SK-N-MC (cell line): ENCODE measurements at regions not wholly inside any gene's neighbourhood (a gene's known extent, or its start where the extent isn't known, plus 50 kb on each side); places are given as distances from the start of the nearest gene placed in this dataset.

Source experiments
- EZH2 ChIP-seq: fragments of 200-600 bp; sonication (generic); IDR thresholded peaks from one replicate; pipeline ENCODE4 v1.6.1; 2017; ENCODE audit warnings: antibody characterized with exemption
- POLR2AphosphoS5 ChIP-seq: IDR thresholded peaks from 2 replicates; pipeline ENCODE4 v1.6.1; 2012; ENCODE audit warnings: mild to moderate bottlenecking, low read depth, low read length, borderline replicate concordance

GRCh38 chr2:55101466-55101865 is 51.2 kb upstream of the RTN4 start:
- no peak for TF ChIP-seq POLR2AphosphoS5
- no peak for TF ChIP-seq EZH2
